HCT116 (cell line): ENCODE measurements at regions not wholly inside any gene's neighbourhood (a gene's known extent, or its start where the extent isn't known, plus 50 kb on each side); places are given as distances from the start of the nearest gene placed in this dataset.

Experiments used
- ATAC-seq: fragments of 200-7000 bp; cut with Tn5 transposase; 2 replicates; pipeline ENCODE4 v1.9.1; 2020; ENCODE audit warnings: mild to moderate bottlenecking, moderate library complexity
- BruUV-seq: library from RNA; stranded (reverse); fragments of 400-500 nt; replicated peaks from 2 replicates; lab custom pipeline; 2021; lab: Mats Ljungman, UMichigan
- CTCF ChIA-PET: fragments of 300-600 bp; sonication (Branson Sonifier 250); formaldehyde crosslinking; loops from one replicate; lab custom pipeline; 2021; ENCODE audit warnings: antibody characterized with exemption; lab: Charles Lee
- POLR2A ChIA-PET: fragments of 300-600, 350-600 bp; sonication (Branson Sonifier 250); formaldehyde crosslinking; loops from one replicate; lab custom pipeline; 2021; ENCODE audit warnings: antibody characterized with exemption; lab: Charles Lee
- RAD21 ChIA-PET, 2 experiments: fragments of 300-600 bp; sonication (Branson Sonifier 250); formaldehyde crosslinking; loops; one replicate each; lab custom pipeline; 2023; ENCODE audit warnings: low total read pairs in 2 of 2; ENCODE audit not compliant: uncharacterized antibody in 2 of 2, unreplicated experiment in 2 of 2, low non-redundant PET in 1 of 2; lab: Charles Lee
- DNase-seq: peaks from one replicate; pipeline ENCODE4 v3.0.0-alpha.2; 2010; ENCODE audit warnings: low read depth, low spot score
- H2AFZ ChIP-seq: fragments of 200-600 bp; shearing (Covaris generic), sonication (generic); 2 replicates; pipeline ENCODE4 v1.6.1; 2017; ENCODE audit warnings: low read depth, mixed run types, mixed read lengths, antibody characterized with exemption, low read length; ENCODE audit not compliant: poor library complexity, severe bottlenecking
- H3K27ac ChIP-seq: 2 replicates; pipeline ENCODE4 v1.5.1; 2012; ENCODE audit warnings: low read depth, low read length
- H3K27me3 ChIP-seq: fragments of 200-600 bp; sonication (generic); 2 replicates; pipeline ENCODE4 v1.6.1; 2016; ENCODE audit warnings: mixed run types, low read length, mixed read lengths; ENCODE audit not compliant: insufficient read depth
- H3K36me3 ChIP-seq, 2 experiments: fragments of 200-500 bp in 1 of 2; fragments of 200-600 bp in 1 of 2; sonication (Bioruptor generic) in 1 of 2; sonication (generic) in 1 of 2; 2 replicates each; pipeline versions ENCODE4 v1.5.1 to v1.6.1; 2014 to 2016; ENCODE audit warnings: low read length in 2 of 2, inconsistent platforms in 1 of 2, mixed read lengths in 1 of 2, mixed run types in 1 of 2; ENCODE audit not compliant: insufficient read depth in 2 of 2, control insufficient read depth in 1 of 2
- H3K4me1 ChIP-seq, 2 experiments: fragments of 200-600 bp in 1 of 2; sonication (generic) in 1 of 2; 2 replicates each; pipeline versions ENCODE4 v1.5.1 to v1.6.1; 2012 to 2017; ENCODE audit warnings: low read length in 2 of 2, inconsistent platforms in 1 of 2, mild to moderate bottlenecking in 1 of 2, mixed read lengths in 1 of 2, mixed run types in 1 of 2, moderate library complexity in 1 of 2; ENCODE audit not compliant: insufficient read depth in 2 of 2, control insufficient read depth in 1 of 2
- H3K4me2 ChIP-seq: fragments of 200-600 bp; sonication (generic); 2 replicates; pipeline ENCODE4 v1.6.1; 2017; ENCODE audit warnings: mixed run types, low read length, mixed read lengths
- H3K4me3 ChIP-seq, 2 experiments: fragments of 200-600 bp in 1 of 2; sonication (generic) in 1 of 2; replicated peaks in 1 of 2; 2 replicates each; pipeline ENCODE4 v1.5.1; 2011 to 2016; ENCODE audit warnings: low read length in 2 of 2, control low read depth in 1 of 2, low read depth in 1 of 2, mild to moderate bottlenecking in 1 of 2, mixed read lengths in 1 of 2, mixed run types in 1 of 2
- H3K79me2 ChIP-seq: fragments of 200-600 bp; sonication (generic); 2 replicates; pipeline ENCODE4 v1.6.1; 2017; ENCODE audit warnings: mild to moderate bottlenecking, mixed run types, low read length, moderate library complexity, mixed read lengths; ENCODE audit not compliant: insufficient read depth
- H3K9ac ChIP-seq: fragments of 200-600 bp; sonication (generic); 2 replicates; pipeline ENCODE4 v1.6.1; 2016; ENCODE audit warnings: low read length, mixed read lengths
- H3K9me2 ChIP-seq: fragments of 200-600 bp; sonication (generic), shearing (Covaris generic); 2 replicates; pipeline ENCODE4 v1.6.1; 2017; ENCODE audit warnings: mixed run types, mild to moderate bottlenecking, moderate library complexity; ENCODE audit not compliant: insufficient read depth
- H3K9me3 ChIP-seq, 2 experiments: fragments of 200-500 bp in 1 of 2; fragments of 200-600 bp in 1 of 2; sonication (Bioruptor generic) in 1 of 2; sonication (generic) in 1 of 2; 2 replicates each; pipeline ENCODE4 v1.6.1; 2014 to 2017; ENCODE audit warnings: low read length in 2 of 2, mixed read lengths in 2 of 2, inconsistent platforms in 1 of 2, low read depth in 1 of 2, mild to moderate bottlenecking in 1 of 2, mixed run types in 1 of 2, moderate library complexity in 1 of 2; ENCODE audit not compliant: control insufficient read depth in 1 of 2, insufficient read depth in 1 of 2
- H4K20me1 ChIP-seq: fragments of 200-600 bp; sonication (generic), shearing (Covaris generic); 2 replicates; pipeline ENCODE4 v1.6.1; 2017; ENCODE audit warnings: mixed run types, mild to moderate bottlenecking, moderate library complexity; ENCODE audit not compliant: insufficient read depth
- EZH2 ChIP-seq: fragments of 200-600 bp; sonication (generic); IDR thresholded peaks from 2 replicates; pipeline ENCODE4 v1.6.1; 2017; ENCODE audit warnings: antibody characterized with exemption, mixed run types
- JUND ChIP-seq: IDR thresholded peaks from 2 replicates; pipeline ENCODE4 v1.6.1; 2012
- SP1 ChIP-seq: IDR thresholded peaks from 2 replicates; pipeline ENCODE4 v1.6.1; 2012; ENCODE audit warnings: low read depth
- SRF ChIP-seq: IDR thresholded peaks from 2 replicates; pipeline ENCODE4 v1.6.1; 2012; ENCODE audit warnings: low read depth
- YY1 ChIP-seq: IDR thresholded peaks from 2 replicates; pipeline ENCODE4 v1.6.1; 2011; ENCODE audit warnings: low read length, low read depth, moderate library complexity, mild to moderate bottlenecking; ENCODE audit not compliant: insufficient replicate concordance; ENCODE audit errors: extremely low read depth
- intact Hi-C: fragments of 100-400 bp; cut with micrococcal nuclease; formaldehyde crosslinking; loops from 2 replicates; pipeline ENCODE4 v1.10.0; 2022
- TF ChIP-seq, protein P1 (sequence below): IDR thresholded peaks from 2 replicates; pipeline ENCODE4 v1.6.1; 2011; ENCODE audit warnings: mild to moderate bottlenecking, low read length, moderate library complexity; ENCODE audit not compliant: insufficient replicate concordance; ENCODE audit errors: extremely low read depth

DNA sequence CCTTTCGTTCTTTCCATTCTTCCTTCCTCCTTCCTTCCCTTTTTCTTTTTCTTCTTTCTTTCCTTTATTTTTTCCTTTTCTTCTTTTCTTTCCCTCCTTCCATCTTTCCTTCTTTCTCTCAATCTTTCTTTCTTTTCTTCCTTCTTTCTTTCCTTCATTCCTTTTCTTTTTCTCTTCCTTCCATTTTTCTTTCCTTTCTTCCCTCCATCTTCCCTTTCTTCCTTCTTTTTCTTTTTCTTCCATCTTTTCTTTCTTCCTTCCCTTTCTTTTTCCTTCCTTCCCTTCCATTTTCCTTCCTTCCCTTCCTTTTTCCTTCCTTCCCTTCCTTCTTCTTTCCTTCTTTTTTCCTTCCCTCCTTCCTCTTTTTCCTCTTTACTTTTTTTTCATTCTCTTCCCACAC, 568.7 kb downstream of the GALR1 start:
- no TSS peak for BruUV-seq
- Histone ChIP-seq H3K27ac (no peak overlapping the region), H3K9me3 (peaks cover 3 to 25% of the 10 kb centered on the region in 2 experiments; a peak in 2 of 4 replicates), H4K20me1 (no peaks in the 10 kb centered on the region), H3K9ac (no peak overlapping the region), H3K9me2 (no peaks in the 10 kb centered on the region), H2AFZ (no peak overlapping the region), H3K79me2 (no peaks in the 10 kb centered on the region), H3K4me1 (no peaks in the 10 kb centered on the region), H3K4me2 (no peak overlapping the region), H3K4me3 (no peak overlapping the region), H3K27me3 (no peaks in the 10 kb centered on the region)
- DNase-seq (no peak), ATAC-seq (no peak)
- POLR2A ChIA-PET, result no interaction called here
- intact Hi-C loops, result no loop called here
- RAD21 ChIA-PET, result no interaction called here
- CTCF ChIA-PET, result no interaction called here
- TF ChIP-seq SRF (no peak), SP1 (no peak), YY1 (no peak)
- TF ChIP-seq, all 23 proteins: peak for 0
- no peaks in the 10 kb centered on the region for H3K36me3 ChIP-seq

DNA sequence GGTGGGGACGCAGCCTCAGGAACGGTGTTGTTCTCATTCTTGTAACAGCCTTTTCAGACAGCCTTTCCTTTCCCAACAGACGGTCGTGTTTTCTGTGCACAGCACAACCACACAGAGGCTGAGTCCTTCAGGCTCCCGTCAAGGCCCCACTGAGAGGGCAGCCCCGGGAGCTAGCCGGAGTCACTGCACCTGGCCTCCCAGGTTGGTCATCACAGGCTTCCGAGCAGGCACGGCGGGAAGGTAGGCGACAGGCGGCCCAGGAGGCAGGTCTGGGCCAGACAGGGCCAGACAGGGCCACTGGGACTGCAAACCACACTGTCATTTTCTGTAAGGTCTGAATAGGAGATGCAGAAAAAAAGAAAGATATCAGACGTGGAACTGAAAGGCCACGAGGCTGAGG, 570.8 kb downstream of the GALR1 start:
- H3K9me2 ChIP-seq, result no peaks in the 10 kb centered on the region
- RAD21 ChIA-PET, result no interaction called here
- no peak overlapping the region for H3K4me3 ChIP-seq
- no peak overlapping the region for H2AFZ ChIP-seq
- no peaks in the 10 kb centered on the region for H3K4me1 ChIP-seq
- intact Hi-C loops, result no loop called here
- CTCF ChIA-PET, result no interaction called here
- H3K36me3 ChIP-seq, result no peaks in the 10 kb centered on the region
- H3K27me3 ChIP-seq, result no peaks in the 10 kb centered on the region
- no peak for DNase-seq
- no peaks in the 10 kb centered on the region for H4K20me1 ChIP-seq
- TF ChIP-seq SRF (no peak), JUND (no peak), EZH2 (no peak)
- TF ChIP-seq, protein P1, sequence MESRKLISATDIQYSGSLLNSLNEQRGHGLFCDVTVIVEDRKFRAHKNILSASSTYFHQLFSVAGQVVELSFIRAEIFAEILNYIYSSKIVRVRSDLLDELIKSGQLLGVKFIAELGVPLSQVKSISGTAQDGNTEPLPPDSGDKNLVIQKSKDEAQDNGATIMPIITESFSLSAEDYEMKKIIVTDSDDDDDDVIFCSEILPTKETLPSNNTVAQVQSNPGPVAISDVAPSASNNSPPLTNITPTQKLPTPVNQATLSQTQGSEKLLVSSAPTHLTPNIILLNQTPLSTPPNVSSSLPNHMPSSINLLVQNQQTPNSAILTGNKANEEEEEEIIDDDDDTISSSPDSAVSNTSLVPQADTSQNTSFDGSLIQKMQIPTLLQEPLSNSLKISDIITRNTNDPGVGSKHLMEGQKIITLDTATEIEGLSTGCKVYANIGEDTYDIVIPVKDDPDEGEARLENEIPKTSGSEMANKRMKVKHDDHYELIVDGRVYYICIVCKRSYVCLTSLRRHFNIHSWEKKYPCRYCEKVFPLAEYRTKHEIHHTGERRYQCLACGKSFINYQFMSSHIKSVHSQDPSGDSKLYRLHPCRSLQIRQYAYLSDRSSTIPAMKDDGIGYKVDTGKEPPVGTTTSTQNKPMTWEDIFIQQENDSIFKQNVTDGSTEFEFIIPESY, result no peak
- peaks cover 7 to 29% of the 10 kb centered on the region in 2 experiments; a peak in 2 of 4 replicates for H3K9me3 ChIP-seq
- H3K79me2 ChIP-seq, result no peaks in the 10 kb centered on the region
- no peak overlapping the region for H3K4me2 ChIP-seq
- no peak for ATAC-seq
- no peak overlapping the region for H3K27ac ChIP-seq
- no peak overlapping the region for H3K9ac ChIP-seq
- POLR2A ChIA-PET, result no interaction called here
- BruUV-seq, result no TSS peak
